HG03139 (cell line): ENCODE measurements at regions not wholly inside any gene's neighbourhood (a gene's known extent, or its start where the extent isn't known, plus 50 kb on each side); places are given as distances from the start of the nearest gene placed in this dataset.

Experiments used
- ATAC-seq: cut with Tn5 transposase; IDR thresholded peaks from one replicate; pipeline ENCODE4 v1.9.1; 2021; ENCODE audit not compliant: unreplicated experiment

DNA sequence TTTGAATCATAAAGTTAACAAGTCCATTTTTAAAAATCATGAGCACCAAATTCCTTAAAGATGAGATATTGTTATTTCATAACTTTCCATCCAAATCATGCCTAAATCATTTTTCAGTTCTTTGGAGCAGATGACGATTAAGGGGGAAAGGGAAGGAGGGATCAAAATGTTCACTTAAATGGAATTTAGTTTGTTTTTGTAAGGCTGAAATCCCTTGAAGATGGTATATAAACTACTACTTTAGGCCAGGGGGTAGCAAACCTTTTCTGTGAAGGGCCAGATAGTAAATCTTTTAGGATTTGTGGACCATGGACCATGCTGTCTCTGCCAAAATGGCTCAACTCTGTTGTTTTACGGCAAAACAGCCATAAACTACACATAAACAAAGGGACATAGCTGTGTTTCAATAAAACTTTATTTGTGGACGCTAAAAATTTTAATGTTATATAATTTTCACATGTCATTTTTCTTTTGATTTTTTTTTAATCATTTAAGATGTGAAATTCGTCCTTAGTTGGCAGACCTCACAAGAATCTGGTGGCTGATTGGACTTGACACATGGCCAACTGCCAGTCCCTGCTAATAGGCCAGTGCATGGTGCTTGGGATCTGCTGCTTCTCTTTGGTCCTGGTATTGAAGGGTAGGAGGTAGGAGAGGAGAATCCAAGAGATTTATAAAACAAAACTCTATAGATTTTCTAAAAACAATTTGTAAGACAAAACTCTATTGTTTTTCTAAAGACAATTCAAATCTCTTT lies 52.0 kb upstream of the RTN4 start:
- ATAC-seq, result no peak

DNA sequence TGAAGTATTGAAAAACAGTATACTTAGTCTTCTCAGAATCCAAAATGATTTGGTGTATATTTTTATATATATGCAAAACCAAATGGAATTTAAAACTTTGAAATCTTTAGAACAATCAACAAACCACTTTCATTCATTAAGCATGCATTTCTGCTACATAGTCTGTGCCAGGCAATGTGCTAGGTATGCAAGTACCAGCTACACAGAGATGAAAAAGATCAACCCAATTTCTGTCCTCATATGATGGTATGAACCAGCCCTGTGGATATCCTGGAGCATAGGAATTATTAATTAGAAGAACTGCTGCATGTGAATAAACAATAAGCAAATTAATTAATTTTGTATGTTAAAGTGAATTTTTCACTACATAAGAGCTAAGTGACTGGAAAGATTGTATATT lies 51.2 kb upstream of the RTN4 start:
- no peak for ATAC-seq

DNA sequence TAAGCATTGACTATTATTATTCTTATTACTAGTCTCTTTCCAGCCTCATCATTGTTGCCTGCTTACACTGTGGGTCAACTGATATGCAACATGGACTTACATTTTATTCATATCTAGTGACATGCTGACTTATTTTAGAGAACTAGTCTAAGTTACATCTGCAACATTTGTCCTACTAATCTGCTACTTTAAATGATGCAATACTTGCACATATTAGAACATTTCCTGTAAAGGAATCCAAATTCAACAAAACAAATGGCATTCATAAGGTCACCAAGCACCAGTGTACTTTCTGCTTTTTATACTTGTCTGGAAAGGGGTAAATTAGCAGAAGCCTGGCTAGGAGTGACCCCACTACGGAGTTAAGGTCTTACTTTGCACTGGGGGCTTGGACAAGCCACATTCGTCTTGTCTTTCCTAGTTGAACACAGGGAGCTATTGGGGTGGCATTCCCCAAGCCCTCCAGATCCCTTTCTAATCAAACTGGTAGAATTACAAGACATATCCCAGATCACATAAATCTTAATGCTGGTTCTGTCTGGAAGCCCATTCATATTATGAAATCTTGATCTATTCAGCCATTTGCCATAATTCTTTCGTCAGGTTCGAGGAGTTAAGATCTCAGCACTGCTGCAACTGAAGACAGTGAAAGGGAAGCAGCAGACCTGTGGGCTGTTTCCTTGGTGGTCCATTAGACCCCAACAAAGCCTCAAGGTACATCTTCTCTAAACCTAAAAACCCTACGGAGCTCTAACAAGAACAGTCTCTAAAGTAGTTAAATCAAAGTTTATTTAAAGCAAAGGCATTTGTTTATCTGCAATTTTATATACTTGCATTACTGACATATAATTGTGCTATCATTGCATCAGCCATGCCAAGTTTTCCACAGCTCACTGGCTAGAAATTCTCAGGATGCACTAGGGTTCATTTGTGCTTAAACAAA lies 49.9 kb upstream of the RTN4 start:
- ATAC-seq, result no peak
